HuH-7.5 (cell line): ENCODE measurements at regions not wholly inside any gene's neighbourhood (a gene's known extent, or its start where the extent isn't known, plus 50 kb on each side); places are given as distances from the start of the nearest gene placed in this dataset.
A peak's percentile ranks its signal among the peaks of the same experiment; 100 is the strongest.
"Not testable (repeated sequence)": the region's sequence is repeated elsewhere in the genome, so short reads cannot be mapped to it uniquely, and the experiment has no call there.

ENCODE experiments used
- DNase-seq: peaks from one replicate; pipeline ENCODE4 v3.0.0; 2011; ENCODE audit warnings: low spot score

DNA sequence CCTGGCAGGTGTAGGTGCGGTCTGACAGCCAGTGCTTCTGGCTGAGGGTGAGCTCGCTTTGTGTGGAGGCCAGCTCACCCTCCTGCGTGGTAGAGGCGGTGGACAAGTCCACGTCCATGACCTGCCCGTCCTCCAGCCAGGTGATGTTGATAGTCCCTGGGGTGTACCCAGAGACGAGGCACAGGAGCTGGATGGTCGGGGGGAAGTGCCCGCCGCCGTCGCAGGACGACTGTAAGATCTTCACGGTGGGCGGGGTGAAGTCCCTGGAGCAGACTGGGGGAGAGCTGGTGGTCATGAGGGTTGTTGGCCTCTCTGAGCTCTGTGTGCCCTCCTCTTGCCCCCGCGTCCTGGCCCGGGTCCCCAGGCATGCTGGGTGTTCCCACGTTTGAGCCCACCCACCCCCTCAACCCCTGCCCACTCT, 74.6 kb downstream of the TMEM121 start:
- DNase-seq, result no peak

DNA sequence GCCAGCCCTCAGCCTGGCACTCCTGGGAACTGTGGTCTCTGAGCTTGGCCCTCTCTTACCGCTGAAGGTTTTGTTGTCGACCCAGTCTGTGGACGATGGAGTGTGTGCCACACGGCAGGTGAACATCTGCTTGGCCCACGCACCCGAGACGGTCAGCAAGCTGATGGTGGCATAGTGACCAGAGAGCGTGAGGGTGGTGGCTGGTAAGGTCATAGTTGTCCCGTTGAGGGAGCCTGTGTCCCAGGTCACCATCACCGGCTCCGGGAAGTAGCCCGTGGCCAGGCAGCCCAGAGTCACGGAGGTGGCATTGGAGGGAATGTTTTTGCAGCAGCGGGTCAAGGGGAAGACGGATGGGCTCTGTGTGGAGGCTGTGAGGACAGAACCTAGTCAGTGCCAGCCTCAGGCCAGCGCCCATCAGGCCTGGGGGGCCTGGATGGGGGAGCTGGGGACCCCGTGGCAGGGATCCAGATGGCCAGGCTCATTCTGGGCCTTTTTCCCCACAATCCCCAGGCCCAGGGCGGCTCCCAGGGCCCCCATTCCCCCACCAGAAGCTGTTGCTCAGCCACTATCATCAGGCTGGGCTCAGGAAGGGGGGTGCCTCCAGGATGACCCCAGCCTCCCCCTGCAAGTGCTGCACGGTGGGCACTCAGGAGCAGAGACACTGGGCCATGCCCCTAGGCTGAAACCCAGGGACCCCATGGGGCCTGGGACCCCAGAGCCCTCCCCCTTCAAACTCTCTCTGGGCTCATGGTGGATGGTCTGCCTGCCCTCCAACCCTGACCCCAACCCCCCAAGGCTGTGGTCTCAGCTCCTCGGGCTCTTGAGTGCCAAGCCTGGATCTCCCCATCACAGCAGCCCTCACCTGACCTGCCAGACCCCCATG, 75.2 kb downstream of the TMEM121 start:
- no peak for DNase-seq

DNA sequence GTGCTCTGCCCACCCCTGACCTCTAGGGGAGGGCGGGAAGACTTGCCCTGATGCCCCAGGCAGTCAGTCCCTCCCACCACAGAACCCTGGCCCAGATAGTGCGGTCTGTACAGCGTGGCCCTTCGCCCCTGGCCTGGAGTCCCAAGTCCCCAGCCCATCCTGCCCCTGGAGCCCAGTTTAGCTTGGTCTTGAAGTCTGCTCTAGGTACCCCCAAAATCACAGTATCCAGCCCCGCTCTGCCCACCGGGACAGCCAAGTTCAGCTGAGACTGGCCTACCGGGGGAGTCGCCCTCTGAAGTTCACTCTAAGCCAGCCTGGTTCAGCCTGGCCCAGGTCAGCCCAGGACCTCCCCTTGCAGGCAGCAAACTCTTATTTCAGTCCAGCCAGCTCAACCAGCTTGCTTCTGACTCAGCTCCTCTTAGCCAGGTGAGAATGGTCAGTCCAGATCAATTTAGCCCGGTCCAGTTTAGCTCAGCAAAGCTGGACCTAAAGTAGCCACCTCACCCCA, 75.9 kb downstream of the TMEM121 start:
- DNase-seq, result no peak

DNA sequence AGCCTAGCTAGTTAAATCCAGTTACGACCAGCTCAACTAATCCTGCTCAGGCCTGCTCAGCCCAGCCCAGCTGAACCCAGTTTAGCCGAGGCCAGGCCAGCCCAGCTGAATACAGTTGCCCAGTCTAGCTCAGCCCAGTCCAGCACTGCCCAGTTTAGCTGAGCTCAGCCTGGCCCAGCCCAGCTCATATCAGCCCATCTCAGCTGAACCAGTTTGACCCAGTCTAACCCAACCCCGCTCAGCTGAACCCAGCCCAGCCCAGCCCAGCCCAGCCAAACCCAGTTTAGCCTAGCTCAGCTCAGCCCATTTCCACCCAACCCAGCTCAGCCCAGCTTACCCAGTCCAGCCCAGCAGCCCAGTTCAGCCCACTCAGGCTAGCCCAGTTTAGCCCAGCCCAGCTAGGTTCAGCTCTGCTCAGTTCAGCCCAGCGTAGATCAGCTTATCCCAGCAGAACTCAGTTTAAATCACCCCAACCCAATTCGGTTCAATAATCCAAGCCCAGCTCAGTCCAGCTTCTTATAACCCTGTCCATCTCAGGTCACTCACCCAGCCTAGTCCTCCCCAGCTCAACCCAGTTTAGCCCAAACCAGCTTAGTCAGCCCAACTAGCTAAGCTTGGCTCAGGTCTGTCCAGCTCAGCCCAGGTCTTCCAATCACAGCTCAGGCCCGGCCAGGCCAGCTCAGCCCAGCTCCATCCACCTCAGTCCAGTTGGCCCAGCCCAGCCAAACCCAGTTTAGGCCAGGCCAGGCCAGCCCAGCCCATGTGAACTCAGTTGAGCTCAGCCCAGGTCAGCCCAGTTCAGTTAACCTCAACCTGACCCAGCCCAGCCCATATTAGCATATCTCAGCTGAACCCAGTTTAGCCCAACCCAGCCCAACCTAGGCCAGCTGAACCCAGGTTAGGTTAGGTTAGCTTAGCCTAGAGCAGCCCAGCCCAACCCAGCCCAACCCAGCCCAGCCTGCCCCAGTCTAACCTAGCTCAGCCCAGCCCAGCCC, 76.7 kb downstream of the TMEM121 start:
- DNase-seq, result peak; percentile 45

DNA sequence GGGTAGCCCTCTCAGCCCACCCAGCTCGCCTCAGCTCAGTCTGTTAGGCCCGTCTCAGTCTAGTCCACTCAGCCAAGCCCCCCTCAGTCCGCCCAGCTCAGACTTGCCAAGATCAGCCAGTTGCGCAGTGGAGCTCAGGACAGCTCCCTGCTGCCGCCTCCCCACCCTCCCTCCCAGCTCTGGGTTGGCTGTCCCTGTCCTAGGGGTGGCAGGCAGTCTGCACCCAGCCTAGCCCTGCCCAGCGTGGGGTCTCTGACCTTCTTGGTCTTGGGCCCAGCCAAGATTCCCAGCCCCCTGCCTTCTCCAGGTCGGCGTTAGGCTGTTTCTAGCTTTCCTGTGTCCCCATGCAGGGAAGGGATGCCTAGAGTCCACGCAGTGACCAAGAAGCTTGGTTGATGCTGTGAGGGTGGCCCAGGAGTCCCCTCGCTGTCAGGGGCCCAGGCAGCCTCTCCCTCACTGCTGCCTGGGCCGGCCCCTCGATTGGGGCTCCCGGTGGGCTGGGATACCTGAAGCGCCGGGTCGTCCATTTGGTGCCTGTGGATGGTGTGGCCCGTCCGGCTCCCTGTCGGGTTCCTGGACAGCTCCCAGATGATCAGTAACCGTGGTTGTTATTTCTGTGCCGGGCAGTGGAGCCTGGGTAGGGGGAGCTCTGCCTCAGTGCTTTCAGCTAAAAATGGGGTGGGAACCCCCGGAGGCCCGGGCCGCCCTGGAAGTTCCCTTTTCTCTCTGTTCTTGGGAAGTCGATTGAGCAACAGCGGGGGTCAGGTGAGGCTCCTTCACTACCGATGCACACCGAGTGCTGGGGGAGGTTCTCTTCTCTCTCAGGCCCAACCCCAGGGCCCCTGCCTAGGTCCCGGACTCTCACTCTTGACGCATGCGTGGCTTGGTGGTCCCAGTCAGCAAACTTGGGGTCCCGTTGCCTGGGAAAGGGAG, 78.4 kb downstream of the TMEM121 start:
- DNase-seq, result not testable (repeated sequence)

DNA sequence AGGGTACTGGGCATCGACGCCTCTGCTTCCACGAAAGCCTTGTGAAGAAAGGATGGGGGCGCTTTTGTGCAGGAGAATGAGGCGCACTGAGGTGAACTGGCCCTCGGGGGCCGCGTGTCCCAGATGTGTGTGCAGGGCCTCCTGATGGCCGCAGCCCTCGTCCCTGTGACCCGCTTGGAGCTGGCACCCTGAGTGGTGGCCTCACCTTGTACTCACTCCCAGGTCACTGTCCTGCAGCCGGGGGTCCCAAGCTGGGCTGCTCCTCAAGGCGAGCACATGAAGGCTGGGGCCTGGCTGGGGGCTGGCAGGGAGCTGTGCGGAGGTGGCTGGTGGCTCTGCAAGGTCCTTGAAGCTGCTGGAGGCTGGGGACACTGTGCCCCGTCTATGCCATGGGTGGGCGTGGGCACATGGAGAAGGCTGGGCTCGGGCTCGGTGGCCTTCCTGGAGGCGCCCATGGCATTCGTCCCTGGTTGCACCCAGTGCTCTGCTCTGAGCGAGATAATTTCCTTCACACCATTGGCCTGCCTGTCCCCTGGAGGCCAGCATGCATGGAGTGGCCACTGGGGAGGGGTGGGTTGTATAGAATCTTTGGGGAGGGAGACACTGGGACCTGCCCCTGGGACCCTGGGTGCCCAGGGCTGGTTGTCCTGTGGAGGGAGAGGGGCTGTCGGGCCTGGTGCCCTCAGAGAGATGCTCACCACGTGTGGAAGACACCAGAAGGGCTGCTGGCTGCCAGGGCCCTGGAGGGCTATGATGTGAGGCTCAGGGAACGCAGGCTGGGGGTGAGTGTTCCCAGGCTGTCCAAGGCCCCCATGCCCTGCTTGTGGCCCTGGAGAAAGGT, 79.3 kb downstream of the TMEM121 start:
- DNase-seq, result no peak

DNA sequence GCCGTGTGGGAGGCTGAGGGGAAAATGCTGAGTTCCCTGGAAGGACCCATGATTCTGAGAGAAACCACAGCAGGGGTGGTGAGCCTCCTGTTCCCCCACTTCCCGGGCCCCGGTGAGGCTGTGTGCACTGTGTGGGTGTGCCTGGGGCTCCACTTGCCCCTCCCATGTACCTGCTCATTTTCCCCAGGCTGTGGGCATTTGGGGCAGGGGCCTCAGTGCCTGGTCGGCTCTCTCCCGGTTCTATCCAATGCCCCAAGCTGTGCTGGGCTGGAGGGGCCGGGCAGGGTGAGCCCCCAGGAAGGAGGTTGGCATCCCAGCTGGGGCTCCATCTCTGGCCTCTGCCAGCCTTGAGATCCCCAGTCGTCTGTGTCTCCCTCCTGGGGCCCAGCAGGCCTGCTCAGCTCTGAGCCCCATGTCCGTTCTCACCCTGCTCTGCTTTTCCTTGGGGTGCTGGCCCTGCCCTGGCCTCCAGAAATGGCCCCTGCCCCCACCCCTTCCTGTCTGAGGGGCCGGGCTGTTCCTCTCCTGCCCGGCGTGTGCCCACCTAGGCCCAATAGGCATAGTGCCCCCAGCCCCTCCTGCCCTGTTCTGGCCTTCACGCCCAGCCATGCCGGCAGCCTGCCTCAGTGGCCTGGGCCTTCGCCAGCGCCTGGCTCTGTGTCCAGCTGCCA, 80.1 kb downstream of the TMEM121 start:
- not testable (repeated sequence) for DNase-seq

DNA sequence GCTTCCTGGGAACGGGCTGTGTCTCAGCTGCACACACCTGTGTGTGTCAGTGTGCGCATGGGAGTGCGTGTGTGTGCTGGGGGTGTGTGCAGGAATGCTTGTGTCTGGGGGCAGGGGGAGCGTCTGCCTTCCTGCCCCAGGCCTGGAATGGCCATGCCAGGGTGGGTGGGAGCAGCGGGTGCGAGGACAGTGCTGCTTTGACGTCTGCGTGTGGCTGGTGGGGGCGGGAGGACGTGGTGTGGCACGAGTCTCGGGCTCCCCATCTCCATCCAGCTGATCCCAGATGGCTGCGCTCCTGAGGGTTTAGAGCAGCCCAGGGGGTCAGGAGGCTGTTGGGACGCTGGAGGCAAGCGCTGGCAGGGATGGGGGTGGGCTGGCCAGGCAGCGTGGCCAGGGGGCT, 80.6 kb downstream of the TMEM121 start:
- not testable (repeated sequence) for DNase-seq

DNA sequence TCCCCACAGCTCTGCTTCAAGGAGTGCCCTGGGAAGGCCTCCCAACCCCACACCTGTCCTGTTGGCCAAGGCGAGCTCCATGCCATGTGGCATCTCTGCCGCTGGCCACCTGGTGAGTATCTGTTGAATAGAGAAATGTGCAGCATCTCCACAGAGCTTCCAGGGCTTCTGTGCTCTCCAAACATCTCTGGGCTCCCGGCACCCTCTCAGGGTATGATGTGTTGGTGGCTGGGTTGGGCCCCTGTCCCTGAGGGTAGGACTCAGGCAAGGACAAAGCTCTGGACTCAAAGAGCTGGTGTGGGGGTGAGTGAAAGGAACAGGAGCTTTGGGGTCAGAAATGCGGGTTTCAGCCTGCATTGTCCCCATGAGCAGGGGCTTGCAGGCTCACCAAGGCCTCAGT, 88.6 kb downstream of the TMEM121 start:
- DNase-seq, result not testable (repeated sequence)

DNA sequence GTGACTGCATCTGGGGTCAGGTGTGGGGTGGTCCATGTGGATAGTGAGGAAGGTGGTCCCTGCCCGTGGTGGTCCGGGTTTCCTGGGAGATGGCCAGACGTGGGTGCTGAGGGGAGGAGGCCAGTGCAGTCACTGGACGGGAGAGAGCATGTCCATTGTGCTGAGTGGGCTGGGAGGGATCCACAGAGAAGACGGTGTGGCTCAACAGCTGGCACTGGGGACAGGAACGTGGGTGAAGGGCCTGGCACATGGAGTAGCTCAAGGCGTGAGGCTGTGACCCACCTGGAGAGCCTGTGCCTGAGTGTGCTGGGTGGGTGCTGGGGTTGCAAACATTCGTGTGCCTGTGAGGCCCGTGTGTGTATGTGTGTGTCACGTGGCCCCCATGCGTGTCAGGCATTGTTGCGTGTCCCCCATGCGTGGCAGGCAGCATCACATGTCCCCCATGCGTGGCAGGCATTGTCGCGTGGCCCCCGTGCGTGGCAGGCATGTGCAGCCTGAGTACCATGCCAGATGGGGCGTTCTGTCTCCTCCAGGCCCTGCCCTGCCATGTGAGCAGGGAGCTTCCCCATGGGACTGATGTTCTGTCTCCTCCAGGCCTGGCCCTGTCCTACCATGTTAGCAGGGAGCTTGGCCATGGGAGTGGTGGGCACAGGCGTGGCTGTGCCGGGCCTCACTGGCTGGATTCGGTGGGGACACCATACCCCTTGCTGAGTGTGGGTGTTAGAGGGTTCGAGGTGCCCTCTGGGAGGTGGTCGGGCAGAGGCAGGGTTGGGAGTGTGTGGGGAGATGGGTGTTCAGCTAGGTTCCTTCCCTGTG, 89.8 kb downstream of the TMEM121 start:
- DNase-seq, result not testable (repeated sequence)

DNA sequence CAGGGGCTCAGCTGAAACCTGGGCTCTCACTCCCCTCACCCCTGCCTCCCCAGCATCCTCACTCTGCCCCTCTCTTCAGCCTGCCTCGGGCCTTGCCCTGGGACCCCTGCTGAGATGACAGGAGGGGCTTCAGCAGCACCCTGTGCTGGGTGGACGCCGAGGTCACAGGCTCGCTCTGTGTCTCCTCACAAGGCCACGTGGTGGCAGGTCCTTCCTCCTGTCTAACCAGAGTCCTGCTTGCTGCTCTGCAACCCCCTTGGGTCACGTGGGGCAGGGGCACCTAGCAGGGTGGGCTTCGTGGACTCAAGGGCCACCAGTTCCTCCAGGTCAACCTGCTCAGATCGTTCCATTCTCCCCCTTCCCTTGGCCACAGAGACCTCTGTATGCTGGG, 90.4 kb downstream of the TMEM121 start:
- DNase-seq, result no peak

DNA sequence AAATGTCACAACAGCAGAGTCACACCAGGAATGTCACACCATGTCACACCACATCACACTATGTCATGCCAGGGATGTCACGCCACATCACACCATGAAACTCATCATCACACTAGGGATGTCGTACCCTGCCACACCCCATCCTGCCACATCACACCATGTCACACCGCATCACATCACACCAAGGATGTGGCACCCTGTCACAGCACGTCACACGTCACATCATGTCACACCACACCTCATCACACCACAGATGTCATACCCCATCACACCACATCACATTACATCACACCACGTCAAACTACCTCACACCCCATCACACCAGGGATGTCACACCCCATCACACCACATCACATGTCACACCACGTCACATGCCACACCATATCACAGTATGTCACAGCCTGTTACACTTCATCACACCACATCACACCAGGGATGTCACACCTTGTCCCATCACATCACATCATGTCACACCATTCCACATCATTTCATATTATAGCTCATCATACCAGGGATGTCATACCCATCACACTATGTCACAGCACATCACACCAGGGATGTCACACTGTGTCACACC, 90.9 kb downstream of the TMEM121 start:
- no peak for DNase-seq

DNA sequence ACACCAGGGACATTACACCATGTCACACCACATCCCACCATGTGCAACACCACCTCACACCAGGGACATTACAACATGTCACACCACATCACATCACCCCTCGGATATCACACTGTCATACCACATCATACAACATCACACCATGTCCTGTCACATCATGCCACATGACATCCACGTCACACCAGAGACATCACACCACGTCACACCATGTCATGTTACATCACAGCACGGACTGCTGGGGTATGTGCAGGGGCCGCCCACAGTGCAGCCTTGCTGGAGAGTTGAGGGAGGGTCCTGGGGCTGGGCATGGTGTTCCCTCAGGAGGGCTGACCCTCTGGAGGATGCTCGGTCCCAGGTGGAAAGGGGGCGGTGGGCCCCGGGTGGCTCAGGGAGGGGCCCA, 91.4 kb downstream of the TMEM121 start:
- not testable (repeated sequence) for DNase-seq

DNA sequence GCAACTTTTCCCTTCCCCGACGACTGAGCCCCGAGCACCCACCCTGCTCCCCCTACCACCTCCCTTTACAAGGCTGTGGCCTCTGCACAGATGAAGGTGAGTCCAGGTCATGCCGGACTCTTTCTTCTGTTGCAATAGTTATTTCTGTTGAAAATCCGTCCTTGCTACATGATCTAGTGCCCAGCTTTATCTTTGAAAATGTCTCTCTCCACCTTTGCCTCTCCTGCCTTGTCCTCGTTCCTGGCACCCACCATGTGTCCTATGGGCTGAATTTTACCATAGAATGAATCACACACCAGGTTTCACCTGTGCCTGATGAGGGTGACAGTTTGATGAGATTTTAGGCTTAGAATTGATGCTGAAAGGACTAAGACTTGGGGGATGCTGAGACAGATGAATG, 92.9 kb downstream of the TMEM121 start:
- not testable (repeated sequence) for DNase-seq

DNA sequence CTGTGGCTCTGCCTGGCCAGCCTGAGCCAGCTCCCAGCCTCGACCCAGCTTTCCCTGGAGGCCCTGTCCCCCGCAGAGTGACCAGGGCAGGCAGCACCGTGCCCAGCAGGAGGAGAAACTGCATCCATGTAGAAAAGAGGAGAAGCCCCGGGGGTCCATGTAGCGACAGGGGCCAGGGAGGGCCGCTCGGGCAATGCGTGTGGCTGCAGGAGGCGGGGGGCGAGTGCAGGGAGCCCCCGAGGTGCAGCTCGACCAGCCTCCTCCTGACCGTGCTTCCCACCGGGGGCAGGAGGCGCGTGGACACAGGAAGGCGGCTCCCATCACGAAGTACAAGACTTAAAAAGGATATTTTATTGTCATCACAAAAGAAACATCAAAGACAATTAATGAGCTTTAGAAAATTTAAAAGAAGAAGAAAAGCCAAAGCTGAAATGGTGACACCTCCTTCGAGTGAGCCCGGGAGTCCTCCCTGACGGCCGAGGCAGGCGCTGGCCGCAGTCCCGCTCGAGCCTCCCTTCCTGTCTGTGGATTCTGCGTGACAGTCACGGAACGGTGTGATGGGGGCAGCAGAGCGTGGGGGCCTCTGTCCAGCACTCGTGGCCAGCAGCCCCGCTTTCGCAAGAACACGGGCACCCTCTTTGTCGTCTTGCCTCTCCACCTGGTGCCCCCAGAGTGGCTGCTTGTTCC, 93.9 kb downstream of the TMEM121 start:
- not testable (repeated sequence) for DNase-seq

DNA sequence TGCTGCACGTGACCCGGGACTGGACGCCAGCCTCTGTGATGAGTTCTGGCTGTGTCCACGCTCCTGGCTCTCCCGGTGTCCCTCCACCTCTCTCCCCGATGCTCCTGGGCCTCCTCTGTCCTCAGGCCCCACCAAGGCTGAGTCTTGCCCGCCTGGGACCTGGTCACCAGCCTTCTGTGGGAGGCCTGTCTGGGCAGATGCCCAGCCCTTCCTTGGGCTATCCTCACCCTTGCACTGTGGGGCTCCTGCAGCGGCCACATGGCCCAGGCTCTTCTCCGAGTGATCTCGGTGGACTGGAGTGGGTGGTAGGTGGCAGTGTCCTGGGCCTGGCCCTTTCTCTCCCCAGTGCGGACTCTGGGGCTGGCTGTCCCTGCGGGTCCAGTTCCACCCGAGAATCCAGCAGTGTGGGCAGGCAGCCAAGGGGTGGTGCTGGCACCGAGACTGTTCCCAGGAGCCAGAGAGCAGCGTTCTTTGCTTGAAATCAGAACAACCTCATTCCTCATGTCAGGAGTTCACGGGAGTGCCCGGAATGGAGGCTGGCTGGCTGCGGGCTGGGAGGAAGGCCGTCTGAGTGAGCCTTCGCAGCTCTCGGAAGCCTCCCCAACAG, 94.6 kb downstream of the TMEM121 start:
- DNase-seq, result not testable (repeated sequence)

DNA sequence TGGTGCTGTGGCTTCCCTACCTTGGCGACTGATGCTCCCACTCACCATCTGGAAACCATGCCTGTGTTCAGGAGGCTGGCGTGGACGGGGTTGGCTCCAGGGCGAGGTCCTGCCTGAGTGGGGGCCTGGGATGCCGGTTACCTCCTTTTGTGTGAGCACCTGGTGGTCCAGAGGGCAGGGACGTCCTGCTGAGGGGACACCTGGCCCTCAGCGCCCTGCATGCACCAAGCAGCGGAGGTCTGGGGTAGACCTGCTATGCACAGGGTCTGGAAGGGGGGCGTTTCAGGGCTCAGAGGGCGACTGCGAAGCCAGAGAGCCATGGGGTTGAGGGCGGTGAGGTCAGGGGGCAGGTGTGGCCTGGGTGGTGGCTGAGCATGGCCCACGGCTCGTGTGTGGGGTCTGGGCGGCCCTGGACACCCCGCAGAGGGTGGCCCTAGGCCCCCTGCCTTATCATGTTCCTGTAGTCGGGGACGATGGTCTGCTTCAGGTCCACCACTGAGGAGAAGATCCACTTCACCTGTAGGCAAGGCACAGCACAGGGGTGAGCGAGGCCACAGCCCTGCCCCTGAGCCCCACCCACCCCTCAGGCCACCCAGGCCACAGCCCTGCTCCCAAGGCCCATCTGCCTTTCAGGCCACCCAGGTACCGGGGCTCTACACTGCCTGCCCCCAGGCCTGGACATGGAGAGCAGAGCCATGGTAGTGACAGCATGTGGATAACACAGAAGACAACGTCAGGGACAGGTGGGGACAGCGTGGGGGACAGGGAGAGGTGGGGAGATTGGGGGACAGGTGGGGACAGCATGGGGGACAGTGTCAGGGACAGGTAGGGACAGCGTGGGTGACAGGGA, 95.3 kb downstream of the TMEM121 start:
- DNase-seq, result not testable (repeated sequence)
